HEK293 (cell line): ENCODE measurements at regions not wholly inside any gene's neighbourhood (a gene's known extent, or its start where the extent isn't known, plus 50 kb on each side); places are given as distances from the start of the nearest gene placed in this dataset.

Experiments
- CTCF ChIA-PET: fragments of 350-600 bp; formaldehyde crosslinking; extraction: SDS; loops from one replicate; lab custom pipeline; 2021; ENCODE audit warnings: antibody characterized with exemption; lab: Yijun Ruan, JAX
- POLR2A ChIA-PET: fragments of 300-600 bp; formaldehyde crosslinking; extraction: SDS; loops from one replicate; lab custom pipeline; 2020; ENCODE audit warnings: antibody characterized with exemption, inconsistent platforms; lab: Yijun Ruan, JAX
- H3K27ac ChIP-seq: fragments of 200-500 bp; sonication (Bioruptor generic); 2 replicates; pipeline ENCODE4 v1.5.1; 2014; ENCODE audit warnings: low read depth, low read length, control low read depth, inconsistent platforms; ENCODE audit errors: extremely low read depth
- H3K36me3 ChIP-seq, 2 experiments: fragments of 200-500 bp in 1 of 2; sonication (Bioruptor generic) in 1 of 2; 1 replicate in 1 of 2; 2 replicates in 1 of 2; pipeline ENCODE4 v1.5.1; 2014 to 2017; ENCODE audit warnings: inconsistent platforms in 2 of 2, low read length in 2 of 2; ENCODE audit not compliant: control insufficient read depth in 2 of 2, insufficient read depth in 1 of 2
- H3K4me1 ChIP-seq: fragments of 200-500 bp; sonication (Bioruptor generic); 2 replicates; pipeline ENCODE4 v1.5.1; 2014; ENCODE audit warnings: mild to moderate bottlenecking, low read length, inconsistent platforms; ENCODE audit not compliant: control insufficient read depth, insufficient read depth
- H3K4me3 ChIP-seq: 2 replicates; pipeline ENCODE4 v1.5.1; 2011; ENCODE audit warnings: low read depth, mild to moderate bottlenecking, control low read depth, low read length, moderate library complexity
- H3K9me3 ChIP-seq: fragments of 200-500 bp; sonication (Bioruptor generic); 2 replicates; pipeline ENCODE4 v1.5.1; 2014; ENCODE audit warnings: low read depth, low read length, inconsistent platforms; ENCODE audit not compliant: control insufficient read depth, insufficient read depth
- BCL11B ChIP-seq: fragments of 450-650 bp; formaldehyde crosslinking; IDR thresholded peaks from 2 replicates; pipeline ENCODE4 v1.5.1; 2016; ENCODE audit warnings: low read depth, missing biosample characterization, missing genetic modification characterization
- HOXA7 ChIP-seq: sonication (generic); formaldehyde crosslinking; IDR thresholded peaks from 2 replicates; pipeline ENCODE4 v1.8.1; 2022; ENCODE audit warnings: missing genetic modification reagents, borderline replicate concordance
- KLF1 ChIP-seq: fragments of 450-650 bp; formaldehyde crosslinking; IDR thresholded peaks from 2 replicates; pipeline ENCODE4 v1.5.1; 2016; ENCODE audit warnings: missing biosample characterization, missing genetic modification characterization
- ZNF184 ChIP-seq: fragments of 450-650 bp; IDR thresholded peaks from 2 replicates; pipeline ENCODE4 v1.5.1; 2018; ENCODE audit warnings: missing biosample characterization, mild to moderate bottlenecking, missing genetic modification characterization
- ZNF394 ChIP-seq: fragments of 450-650 bp; formaldehyde crosslinking; IDR thresholded peaks from 2 replicates; pipeline ENCODE4 v1.5.1; 2016; ENCODE audit warnings: missing biosample characterization, missing genetic modification characterization, mild to moderate bottlenecking, moderate library complexity, borderline replicate concordance
- ZNF600 ChIP-seq: fragments of 450-650 bp; formaldehyde crosslinking; IDR thresholded peaks from 2 replicates; pipeline ENCODE4 v1.5.1; 2016; ENCODE audit warnings: missing biosample characterization, missing genetic modification characterization
- ZNF837 ChIP-seq: fragments of 450-650 bp; formaldehyde crosslinking; IDR thresholded peaks from 2 replicates; pipeline ENCODE4 v1.5.1; 2016; ENCODE audit warnings: missing biosample characterization, missing genetic modification characterization
- ZSCAN30 ChIP-seq: fragments of 450-650 bp; IDR thresholded peaks from 2 replicates; pipeline ENCODE4 v1.5.1; 2018; ENCODE audit warnings: missing biosample characterization, mild to moderate bottlenecking, missing genetic modification characterization, moderate library complexity
- TF ChIP-seq, protein P1 (sequence below): fragments of 450-650 bp; formaldehyde crosslinking; conservative IDR thresholded peaks from 2 replicates; pipeline ENCODE4 v1.5.1; 2016; ENCODE audit warnings: low read depth, missing biosample characterization, missing genetic modification characterization
- TF ChIP-seq, protein P2 (sequence below): fragments of 450-650 bp; formaldehyde crosslinking; IDR thresholded peaks from 2 replicates; pipeline ENCODE4 v1.5.1; 2016; ENCODE audit warnings: missing biosample characterization, missing genetic modification characterization, borderline replicate concordance
- TF ChIP-seq, protein P3 (sequence below): fragments of 450-650 bp; formaldehyde crosslinking; IDR thresholded peaks from 2 replicates; pipeline ENCODE4 v1.5.1; 2017; ENCODE audit warnings: missing biosample characterization, missing genetic modification characterization
- TF ChIP-seq, protein P4 (sequence below): fragments of 450-650 bp; formaldehyde crosslinking; IDR thresholded peaks from 2 replicates; pipeline ENCODE4 v1.5.1; 2016; ENCODE audit warnings: missing biosample characterization, missing genetic modification characterization
- TF ChIP-seq, protein P5 (sequence below): fragments of 450-650 bp; formaldehyde crosslinking; IDR thresholded peaks from 2 replicates; pipeline ENCODE4 v1.5.1; 2017; ENCODE audit warnings: missing biosample characterization, missing genetic modification characterization
- TF ChIP-seq, protein P6 (sequence below): fragments of 450-650 bp; formaldehyde crosslinking; IDR thresholded peaks from 2 replicates; pipeline ENCODE4 v1.5.1; 2016; ENCODE audit warnings: missing biosample characterization, missing genetic modification characterization
- TF ChIP-seq, protein P7 (sequence below): fragments of 450-650 bp; formaldehyde crosslinking; IDR thresholded peaks from 2 replicates; pipeline ENCODE4 v1.5.1; 2016; ENCODE audit warnings: missing biosample characterization, missing genetic modification characterization

DNA sequence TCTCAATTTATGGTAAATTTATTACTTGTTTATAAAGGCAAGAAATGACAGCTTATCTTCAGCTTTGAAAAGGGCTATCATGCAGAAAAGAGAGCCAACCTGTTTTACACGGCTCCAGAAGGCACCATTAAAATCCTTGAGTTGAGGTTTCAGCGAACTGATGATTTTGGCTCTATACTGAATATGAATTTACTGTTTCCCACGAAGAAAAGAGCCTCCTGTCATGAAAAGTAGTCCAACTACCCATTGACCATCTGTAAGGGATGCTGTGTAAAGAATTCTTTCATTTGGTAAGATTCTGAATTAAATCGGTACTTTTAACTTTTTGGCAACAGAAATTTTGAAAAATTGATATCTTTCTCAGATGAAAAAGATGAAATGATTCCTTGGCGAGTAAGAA, 657.6 kb upstream of the ZNF608 start (continued):
- TF ChIP-seq, protein P1, sequence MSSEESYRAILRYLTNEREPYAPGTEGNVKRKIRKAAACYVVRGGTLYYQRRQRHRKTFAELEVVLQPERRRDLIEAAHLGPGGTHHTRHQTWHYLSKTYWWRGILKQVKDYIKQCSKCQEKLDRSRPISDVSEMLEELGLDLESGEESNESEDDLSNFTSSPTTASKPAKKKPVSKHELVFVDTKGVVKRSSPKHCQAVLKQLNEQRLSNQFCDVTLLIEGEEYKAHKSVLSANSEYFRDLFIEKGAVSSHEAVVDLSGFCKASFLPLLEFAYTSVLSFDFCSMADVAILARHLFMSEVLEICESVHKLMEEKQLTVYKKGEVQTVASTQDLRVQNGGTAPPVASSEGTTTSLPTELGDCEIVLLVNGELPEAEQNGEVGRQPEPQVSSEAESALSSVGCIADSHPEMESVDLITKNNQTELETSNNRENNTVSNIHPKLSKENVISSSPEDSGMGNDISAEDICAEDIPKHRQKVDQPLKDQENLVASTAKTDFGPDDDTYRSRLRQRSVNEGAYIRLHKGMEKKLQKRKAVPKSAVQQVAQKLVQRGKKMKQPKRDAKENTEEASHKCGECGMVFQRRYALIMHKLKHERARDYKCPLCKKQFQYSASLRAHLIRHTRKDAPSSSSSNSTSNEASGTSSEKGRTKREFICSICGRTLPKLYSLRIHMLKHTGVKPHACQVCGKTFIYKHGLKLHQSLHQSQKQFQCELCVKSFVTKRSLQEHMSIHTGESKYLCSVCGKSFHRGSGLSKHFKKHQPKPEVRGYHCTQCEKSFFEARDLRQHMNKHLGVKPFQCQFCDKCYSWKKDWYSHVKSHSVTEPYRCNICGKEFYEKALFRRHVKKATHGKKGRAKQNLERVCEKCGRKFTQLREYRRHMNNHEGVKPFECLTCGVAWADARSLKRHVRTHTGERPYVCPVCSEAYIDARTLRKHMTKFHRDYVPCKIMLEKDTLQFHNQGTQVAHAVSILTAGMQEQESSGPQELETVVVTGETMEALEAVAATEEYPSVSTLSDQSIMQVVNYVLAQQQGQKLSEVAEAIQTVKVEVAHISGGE = no peak

DNA sequence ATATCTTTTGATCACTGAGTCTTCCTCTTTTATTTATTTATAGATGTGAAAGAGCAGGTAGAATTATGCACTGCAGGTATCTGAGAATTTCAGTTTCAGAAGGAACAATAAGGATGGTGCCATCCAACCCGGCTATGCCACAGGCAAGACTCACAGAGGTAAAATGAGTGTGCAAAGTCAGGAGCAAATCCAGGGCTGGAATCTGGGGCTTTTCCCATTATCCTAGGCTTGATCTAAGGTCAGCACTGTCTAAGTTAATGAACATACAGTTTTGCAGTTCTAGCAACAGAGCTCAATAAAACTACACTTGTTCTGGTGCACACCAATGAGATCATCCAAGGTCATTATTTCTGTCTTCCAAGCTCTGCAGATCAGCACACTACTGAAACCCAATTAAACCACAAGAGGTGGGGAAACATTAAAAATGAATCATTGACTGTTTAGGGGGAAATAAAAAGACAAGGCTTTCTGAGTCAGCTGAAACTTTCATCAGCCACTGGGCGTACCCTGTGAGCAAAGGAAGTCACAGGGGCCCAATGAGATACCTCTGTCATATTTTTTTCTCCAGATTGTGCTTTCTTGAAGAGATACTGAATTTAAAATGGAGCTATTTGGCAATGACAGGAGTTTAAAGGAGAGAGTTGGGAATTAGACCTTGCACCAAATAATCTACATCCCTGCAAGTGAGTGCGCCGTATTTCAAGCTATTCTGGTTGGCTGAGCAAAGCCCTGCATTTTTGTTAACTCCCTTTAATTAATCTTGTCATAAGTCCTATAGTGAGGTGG, 662.2 kb upstream of the ZNF608 start:
- peaks cover 35% of the 10 kb centered on the region for H3K4me1 ChIP-seq
- CTCF ChIA-PET = interaction anchor here (0.6 to 1.6 kb wide), 3 partner anchors 133 to 1394 kb away, joined by 4 to 6 read pairs (median 5); no protein-coding TSS in a partner anchor
- TF ChIP-seq ZNF600 (tag by site-specific recombination) (peak; percentile 90), ZSCAN30 (tag by site-specific recombination) (peak; percentile 73; the same call in 1 of the 2 replicates), ZNF837 (no peak), BCL11B (peak; percentile 72; the same call in 1 of the 2 replicates), KLF1 (tag by site-specific recombination) (peak; percentile 24; the same call in 1 of the 2 replicates), ZNF394 (tag by site-specific recombination) (peak; percentile 38; the same call in 1 of the 2 replicates), ZNF184 (tag by site-specific recombination) (peak; percentile 47; the same call in 1 of the 2 replicates), HOXA7 (CRISPR knock-in tag) (no peak)
- TF ChIP-seq, protein P2, sequence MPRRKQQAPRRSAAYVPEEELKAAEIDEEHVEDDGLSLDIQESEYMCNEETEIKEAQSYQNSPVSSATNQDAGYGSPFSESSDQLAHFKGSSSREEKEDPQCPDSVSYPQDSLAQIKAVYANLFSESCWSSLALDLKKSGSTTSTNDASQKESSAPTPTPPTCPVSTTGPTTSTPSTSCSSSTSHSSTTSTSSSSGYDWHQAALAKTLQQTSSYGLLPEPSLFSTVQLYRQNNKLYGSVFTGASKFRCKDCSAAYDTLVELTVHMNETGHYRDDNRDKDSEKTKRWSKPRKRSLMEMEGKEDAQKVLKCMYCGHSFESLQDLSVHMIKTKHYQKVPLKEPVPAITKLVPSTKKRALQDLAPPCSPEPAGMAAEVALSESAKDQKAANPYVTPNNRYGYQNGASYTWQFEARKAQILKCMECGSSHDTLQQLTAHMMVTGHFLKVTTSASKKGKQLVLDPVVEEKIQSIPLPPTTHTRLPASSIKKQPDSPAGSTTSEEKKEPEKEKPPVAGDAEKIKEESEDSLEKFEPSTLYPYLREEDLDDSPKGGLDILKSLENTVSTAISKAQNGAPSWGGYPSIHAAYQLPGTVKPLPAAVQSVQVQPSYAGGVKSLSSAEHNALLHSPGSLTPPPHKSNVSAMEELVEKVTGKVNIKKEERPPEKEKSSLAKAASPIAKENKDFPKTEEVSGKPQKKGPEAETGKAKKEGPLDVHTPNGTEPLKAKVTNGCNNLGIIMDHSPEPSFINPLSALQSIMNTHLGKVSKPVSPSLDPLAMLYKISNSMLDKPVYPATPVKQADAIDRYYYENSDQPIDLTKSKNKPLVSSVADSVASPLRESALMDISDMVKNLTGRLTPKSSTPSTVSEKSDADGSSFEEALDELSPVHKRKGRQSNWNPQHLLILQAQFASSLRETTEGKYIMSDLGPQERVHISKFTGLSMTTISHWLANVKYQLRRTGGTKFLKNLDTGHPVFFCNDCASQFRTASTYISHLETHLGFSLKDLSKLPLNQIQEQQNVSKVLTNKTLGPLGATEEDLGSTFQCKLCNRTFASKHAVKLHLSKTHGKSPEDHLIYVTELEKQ = peak; percentile 89
- TF ChIP-seq, protein P3, sequence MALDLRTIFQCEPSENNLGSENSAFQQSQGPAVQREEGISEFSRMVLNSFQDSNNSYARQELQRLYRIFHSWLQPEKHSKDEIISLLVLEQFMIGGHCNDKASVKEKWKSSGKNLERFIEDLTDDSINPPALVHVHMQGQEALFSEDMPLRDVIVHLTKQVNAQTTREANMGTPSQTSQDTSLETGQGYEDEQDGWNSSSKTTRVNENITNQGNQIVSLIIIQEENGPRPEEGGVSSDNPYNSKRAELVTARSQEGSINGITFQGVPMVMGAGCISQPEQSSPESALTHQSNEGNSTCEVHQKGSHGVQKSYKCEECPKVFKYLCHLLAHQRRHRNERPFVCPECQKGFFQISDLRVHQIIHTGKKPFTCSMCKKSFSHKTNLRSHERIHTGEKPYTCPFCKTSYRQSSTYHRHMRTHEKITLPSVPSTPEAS (tag by site-specific recombination) = peak; percentile 68
- TF ChIP-seq, protein P4, sequence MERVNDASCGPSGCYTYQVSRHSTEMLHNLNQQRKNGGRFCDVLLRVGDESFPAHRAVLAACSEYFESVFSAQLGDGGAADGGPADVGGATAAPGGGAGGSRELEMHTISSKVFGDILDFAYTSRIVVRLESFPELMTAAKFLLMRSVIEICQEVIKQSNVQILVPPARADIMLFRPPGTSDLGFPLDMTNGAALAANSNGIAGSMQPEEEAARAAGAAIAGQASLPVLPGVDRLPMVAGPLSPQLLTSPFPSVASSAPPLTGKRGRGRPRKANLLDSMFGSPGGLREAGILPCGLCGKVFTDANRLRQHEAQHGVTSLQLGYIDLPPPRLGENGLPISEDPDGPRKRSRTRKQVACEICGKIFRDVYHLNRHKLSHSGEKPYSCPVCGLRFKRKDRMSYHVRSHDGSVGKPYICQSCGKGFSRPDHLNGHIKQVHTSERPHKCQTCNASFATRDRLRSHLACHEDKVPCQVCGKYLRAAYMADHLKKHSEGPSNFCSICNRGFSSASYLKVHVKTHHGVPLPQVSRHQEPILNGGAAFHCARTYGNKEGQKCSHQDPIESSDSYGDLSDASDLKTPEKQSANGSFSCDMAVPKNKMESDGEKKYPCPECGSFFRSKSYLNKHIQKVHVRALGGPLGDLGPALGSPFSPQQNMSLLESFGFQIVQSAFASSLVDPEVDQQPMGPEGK (tag by site-specific recombination) = peak; percentile 70
- TF ChIP-seq, protein P5, sequence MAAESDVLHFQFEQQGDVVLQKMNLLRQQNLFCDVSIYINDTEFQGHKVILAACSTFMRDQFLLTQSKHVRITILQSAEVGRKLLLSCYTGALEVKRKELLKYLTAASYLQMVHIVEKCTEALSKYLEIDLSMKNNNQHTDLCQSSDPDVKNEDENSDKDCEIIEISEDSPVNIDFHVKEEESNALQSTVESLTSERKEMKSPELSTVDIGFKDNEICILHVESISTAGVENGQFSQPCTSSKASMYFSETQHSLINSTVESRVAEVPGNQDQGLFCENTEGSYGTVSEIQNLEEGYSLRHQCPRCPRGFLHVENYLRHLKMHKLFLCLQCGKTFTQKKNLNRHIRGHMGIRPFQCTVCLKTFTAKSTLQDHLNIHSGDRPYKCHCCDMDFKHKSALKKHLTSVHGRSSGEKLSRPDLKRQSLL (tag by site-specific recombination) = no peak; the same call in 1 of the 2 replicates
- TF ChIP-seq, protein P6, sequence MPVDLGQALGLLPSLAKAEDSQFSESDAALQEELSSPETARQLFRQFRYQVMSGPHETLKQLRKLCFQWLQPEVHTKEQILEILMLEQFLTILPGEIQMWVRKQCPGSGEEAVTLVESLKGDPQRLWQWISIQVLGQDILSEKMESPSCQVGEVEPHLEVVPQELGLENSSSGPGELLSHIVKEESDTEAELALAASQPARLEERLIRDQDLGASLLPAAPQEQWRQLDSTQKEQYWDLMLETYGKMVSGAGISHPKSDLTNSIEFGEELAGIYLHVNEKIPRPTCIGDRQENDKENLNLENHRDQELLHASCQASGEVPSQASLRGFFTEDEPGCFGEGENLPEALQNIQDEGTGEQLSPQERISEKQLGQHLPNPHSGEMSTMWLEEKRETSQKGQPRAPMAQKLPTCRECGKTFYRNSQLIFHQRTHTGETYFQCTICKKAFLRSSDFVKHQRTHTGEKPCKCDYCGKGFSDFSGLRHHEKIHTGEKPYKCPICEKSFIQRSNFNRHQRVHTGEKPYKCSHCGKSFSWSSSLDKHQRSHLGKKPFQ = peak; percentile 98
- TF ChIP-seq, protein P7, sequence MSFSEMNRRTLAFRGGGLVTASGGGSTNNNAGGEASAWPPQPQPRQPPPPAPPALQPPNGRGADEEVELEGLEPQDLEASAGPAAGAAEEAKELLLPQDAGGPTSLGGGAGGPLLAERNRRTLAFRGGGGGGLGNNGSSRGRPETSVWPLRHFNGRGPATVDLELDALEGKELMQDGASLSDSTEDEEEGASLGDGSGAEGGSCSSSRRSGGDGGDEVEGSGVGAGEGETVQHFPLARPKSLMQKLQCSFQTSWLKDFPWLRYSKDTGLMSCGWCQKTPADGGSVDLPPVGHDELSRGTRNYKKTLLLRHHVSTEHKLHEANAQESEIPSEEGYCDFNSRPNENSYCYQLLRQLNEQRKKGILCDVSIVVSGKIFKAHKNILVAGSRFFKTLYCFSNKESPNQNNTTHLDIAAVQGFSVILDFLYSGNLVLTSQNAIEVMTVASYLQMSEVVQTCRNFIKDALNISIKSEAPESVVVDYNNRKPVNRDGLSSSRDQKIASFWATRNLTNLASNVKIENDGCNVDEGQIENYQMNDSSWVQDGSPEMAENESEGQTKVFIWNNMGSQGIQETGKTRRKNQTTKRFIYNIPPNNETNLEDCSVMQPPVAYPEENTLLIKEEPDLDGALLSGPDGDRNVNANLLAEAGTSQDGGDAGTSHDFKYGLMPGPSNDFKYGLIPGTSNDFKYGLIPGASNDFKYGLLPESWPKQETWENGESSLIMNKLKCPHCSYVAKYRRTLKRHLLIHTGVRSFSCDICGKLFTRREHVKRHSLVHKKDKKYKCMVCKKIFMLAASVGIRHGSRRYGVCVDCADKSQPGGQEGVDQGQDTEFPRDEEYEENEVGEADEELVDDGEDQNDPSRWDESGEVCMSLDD (tag by site-specific recombination) = no peak

More for the DNA sequence above, 662.2 kb upstream of the ZNF608 start:
- POLR2A ChIA-PET = interaction anchor here (2.4 to 3.6 kb wide), 2 partner anchors 76 to 661 kb away, joined by 9 to 19 read pairs; partner anchors contain the start of gene ZNF608
- Histone ChIP-seq H3K9me3 (no peaks in the 10 kb centered on the region), H3K27ac (peak overlapping the region; percentile 89), H3K36me3 (no peaks in the 10 kb centered on the region), H3K4me3 (no peak overlapping the region)
